NCI-H2196 treated with DMSO at 0.1 percent for 48 hours (cell line): ENCODE measurements at regions not wholly inside any gene's neighbourhood (a gene's known extent, or its start where the extent isn't known, plus 50 kb on each side); places are given as distances from the start of the nearest gene placed in this dataset.

Experiments
- DNase-seq: peaks from one replicate; lab custom pipeline; 2025; ENCODE audit not compliant: unreplicated experiment; lab: John Stamatoyannopoulos, UW

DNA sequence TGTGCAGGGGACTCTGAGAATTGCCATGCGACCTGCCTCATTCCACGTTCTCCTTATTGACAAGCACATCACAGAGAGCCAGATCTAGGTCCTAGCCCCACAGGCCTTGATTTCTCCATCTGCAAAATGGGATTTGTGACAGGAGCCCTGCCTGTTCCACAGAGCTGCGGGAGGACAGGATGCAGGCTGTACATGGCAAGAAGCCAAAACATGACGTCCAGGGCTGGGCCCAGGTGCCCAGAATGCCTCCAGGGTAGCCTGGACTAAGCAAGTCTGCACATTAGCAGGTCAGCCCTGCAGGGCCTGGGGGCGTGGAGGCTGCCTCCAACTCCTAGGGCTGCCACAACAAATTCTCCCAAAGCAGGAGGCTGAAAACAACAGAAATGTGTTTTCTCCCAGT lies 235.7 kb upstream of the SDK2 start:
- DNase-seq: no peak

DNA sequence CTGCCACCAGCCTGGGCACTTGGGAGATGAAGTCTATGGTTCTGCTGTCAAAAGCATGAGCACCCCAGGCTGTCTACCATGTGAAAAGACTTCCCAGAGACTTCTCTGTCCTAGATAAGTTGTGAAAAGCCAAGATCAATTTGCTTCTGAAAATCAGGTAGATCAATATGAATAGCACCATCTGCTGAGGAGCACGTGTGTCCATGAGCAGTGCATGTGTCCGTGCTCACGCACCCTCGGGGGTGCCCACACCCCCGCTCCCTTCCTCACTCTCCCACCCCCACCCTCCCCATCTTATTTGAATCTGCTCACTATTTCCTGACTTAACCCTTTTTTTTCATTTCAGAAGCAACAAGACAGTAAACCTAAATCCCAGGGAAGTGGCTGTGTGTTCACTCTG lies 238.3 kb upstream of the SDK2 start:
- no peak for DNase-seq

- DNase-seq: no peak
Measured at GRCh38 chr17:73883175-73883574, 238.9 kb upstream of the SDK2 start.

GRCh38 chr17:73887739-73888138 lies 243.5 kb upstream of the SDK2 start:
- DNase-seq: no peak

GRCh38 chr17:73888862-73889261 lies 244.6 kb upstream of the SDK2 start:
- no peak for DNase-seq

DNA sequence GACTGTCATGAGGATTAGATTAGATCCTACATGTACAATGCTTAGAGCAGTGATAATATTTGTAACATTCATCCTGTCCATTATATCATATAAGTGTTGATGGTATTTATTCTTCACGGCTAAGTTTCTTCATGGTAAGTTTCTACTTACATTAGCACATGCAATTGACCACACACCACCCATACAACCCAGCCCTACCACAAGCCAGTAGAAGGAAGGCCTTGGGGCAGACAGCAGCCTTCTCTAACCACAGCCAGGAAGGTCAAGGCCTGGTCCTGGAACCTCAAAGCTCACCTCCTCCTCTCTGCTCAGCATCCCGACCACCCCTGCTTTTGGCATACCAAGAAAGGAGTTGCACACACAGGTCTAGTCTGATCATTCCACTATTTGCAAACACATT lies 245.2 kb upstream of the SDK2 start:
- no peak for DNase-seq

GRCh38 chr17:73890831-73891405 lies 246.7 kb upstream of the SDK2 start:
- no peak for DNase-seq

DNA sequence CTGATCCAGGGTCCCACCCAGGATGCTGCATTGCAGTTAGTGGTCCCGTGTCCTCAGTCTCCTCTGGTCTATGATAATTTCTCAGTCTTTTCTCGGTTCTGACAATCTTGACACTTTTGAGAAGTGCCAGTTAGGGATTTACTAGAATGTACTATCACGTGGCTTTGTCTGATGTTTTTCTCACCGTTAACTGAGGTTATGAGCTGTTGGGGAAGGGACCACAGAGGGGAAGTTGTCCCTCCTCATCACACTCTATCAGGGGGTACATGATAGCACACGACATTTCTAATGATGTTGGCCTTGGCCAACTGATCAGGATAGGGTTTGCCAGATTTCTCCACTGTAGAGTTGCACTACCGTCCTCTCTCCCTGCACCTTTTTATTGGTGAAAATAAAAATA lies 250.9 kb upstream of the SDK2 start:
- DNase-seq: no peak

DNA sequence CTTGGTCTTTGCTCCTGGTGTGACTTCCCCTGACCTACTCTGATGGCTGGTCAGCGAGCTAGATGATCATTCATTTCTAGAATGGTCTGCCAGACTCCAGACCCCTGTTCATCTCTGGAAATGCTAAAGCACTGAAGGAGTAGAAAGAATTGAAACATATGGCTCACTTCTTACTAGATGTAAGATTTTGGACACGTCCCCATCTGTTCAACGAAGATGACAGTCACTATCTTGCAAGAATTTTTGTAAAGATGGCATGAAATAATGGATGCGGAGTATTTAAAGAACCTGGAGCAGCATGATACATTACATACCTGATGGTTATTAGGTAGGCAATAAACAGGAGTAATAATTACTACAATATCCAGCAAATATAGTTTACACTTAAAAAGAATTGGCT lies 252.7 kb upstream of the SDK2 start:
- DNase-seq: no peak

DNA sequence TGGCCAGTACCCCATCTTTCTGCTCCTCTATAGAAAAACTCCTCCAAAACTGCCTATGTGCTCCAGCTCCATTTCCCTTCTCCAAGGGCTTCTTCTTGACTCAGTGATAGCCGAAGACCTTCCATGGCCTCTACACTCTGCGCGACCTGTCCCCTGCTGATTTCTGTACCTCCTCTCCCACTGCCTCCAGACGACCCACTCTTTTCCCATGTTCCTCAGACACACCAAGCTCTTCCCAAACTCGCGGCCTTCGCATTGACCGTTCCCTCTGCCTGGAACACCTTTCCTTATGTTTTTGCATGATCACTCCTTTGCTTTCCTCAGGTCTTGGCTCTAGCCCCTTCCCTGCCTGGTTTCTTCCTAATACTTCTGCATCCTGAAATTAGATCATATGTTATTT lies 255.6 kb upstream of the SDK2 start:
- DNase-seq: no peak

- DNase-seq: no peak
Measured at GRCh38 chr17:73900516-73900915, 256.3 kb upstream of the SDK2 start.

DNA sequence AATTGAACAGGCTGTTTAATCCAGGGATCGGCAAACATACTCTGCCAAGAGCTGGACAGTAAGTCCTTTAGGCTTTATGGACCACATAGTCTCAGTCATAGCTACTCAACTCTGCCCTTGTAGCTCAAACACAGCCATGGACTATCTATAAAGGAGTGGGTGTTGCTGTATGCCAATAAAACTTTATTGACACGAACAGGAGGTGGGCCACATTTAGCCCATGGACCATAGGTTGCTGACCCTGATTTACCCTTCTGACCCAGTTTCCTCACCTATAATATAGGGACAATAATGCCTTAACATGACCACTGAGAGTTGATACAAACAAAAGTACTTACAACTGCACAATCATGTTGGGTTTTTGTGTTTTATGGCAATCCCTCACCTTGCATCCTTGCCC lies 257.0 kb upstream of the SDK2 start:
- no peak for DNase-seq

- DNase-seq: peak; percentile 34
Measured at GRCh38 chr17:73901661-73902415, 257.6 kb upstream of the SDK2 start.

DNA sequence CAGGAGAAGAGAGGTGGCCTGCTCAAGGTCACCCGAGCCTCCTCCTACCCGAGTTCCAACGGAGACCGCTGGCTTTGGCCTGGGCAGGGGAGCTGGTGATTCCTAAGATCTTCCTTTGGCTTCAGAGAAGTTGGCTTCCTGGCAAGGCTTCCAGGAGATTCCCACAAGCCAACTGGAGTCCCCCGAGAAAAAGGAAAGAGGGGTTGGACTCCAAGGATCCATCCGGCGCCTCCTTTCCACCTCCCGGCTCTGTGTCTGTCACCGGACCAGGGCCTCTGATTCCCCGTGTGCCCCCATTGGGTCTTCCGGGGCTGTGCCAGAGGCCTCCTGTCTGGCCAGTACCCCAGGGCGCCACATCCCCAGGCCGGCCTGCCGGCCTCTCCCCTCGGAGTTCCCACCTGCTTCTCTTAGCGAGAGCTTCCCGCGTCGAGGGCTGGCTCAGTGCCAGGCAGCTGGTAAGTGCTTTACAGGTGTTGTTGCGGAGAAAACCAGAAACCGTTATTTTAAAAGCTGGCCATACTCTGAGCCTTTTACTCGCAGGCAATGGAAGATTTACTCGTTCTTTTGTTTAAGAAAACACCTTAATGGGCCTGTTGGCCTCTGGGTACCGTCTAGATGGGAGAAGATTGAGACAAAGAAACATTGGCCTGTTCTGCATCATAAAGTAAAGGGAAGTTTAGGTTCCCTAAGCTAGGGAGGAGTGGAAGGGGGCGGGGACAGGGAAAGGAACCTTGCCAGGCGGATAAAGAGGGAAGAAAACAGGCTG lies 258.4 kb upstream of the SDK2 start:
- DNase-seq: no peak

DNA sequence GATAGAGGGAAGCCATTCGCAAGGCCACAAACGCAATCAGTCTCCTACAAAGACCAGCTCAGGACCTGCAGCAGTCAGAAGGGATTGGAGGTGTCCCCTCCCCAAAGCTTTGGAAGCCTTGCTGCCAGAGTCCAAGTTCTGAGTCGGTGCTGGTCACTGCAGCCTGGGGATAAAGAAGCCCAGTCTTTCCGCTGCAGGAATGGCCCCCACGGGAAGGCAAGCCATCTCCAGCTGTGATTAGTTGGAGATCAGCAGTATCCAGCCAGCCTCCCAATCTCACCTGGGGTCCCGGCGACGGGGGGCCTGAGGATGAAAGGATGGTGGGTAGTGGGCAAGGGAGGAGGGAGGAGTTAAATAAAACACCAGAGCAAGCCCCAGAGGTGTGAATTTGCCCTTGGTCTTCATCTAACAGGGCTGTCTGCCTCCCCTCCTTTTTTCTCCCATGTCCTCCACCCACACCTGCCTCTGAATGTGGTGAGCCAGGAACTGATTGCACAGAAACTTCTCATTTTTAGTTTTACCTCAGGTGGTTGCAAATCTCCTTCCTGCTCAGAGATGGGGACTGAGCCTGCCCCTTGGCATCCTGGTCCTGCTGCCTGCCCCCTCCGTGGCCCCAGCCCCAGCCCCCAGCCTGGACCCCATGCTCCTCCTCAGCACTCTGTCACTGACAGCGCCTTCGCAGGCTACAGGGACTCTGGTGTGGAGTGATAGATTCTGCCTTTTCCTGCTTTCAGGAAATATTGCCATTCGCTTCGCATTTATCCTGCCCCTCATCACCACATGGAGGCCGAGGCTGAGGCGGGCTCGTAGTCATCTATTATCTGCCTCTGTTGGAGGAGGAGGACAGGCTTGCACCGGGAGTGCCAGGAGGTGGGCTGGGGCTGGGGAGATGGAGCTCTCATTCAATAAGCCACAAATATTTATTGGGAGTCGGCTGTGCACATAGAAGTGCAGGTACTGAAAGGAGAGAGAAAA lies 262.9 kb upstream of the SDK2 start:
- DNase-seq: no peak

GRCh38 chr17:73909186-73909585 lies 264.9 kb upstream of the SDK2 start:
- no peak for DNase-seq

DNA sequence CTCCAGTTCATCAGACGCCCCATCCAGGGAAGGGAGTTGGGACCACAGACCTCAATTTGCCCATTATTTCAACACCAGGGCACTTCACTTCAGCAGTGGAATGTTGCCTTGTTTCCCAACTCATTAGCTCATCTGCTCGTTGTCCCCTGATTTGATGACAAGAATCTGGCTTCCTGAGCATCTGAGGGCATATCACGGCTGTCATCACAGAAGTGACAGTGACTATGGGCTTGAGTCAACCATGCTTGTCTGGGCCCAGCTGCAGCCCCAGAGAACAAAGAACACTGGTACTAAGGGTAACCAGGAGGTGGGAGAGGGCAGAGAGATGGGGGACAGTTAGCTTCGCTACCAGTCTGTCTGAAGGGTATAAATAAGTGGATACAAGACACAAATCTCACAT lies 266.0 kb upstream of the SDK2 start:
- no peak for DNase-seq

- DNase-seq: no peak
Measured at GRCh38 chr17:73910821-73911515, 266.7 kb upstream of the SDK2 start.

GRCh38 chr17:73911726-73912372 lies 267.6 kb upstream of the SDK2 start:
- DNase-seq: no peak

DNA sequence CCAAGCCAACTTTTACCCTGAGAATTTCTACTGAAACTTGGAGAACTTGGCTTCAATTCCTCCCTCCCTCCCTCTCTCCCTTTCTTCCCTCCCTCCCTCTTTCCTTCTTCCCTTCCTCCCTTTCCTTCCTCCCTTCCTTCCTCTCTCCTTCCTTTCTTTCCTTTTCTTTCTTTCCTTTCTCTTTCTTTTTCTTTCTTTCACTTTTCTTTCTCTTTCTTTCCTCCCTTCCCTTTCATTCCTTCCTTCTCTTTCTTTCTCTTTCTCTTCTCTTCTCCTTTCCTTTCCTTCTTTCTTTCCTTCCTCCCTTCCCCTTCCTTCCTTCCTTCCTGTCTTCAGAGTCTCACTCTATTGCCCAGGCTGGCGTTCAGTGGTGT lies 268.1 kb upstream of the SDK2 start:
- no peak for DNase-seq
